HUES64 (cell line): ENCODE measurements at regions not wholly inside any gene's neighbourhood (a gene's known extent, or its start where the extent isn't known, plus 50 kb on each side); places are given as distances from the start of the nearest gene placed in this dataset.

ENCODE experiments used
- H3K27ac ChIP-seq: 2 replicates; pipeline ENCODE4 v1.7.0; 2013; ENCODE audit warnings: low read depth, low read length, inconsistent platforms
- H3K27me3 ChIP-seq: 2 replicates; pipeline ENCODE4 v1.6.1; 2013; ENCODE audit warnings: mild to moderate bottlenecking, low read length; ENCODE audit not compliant: insufficient read depth
- H3K36me3 ChIP-seq: 2 replicates; pipeline ENCODE4 v1.6.1; 2013; ENCODE audit warnings: mild to moderate bottlenecking, low read length; ENCODE audit not compliant: insufficient read depth
- H3K4me1 ChIP-seq: 2 replicates; pipeline ENCODE4 v1.6.1; 2013; ENCODE audit warnings: mild to moderate bottlenecking, low read length, moderate library complexity; ENCODE audit not compliant: insufficient read depth
- H3K4me3 ChIP-seq: 2 replicates; pipeline ENCODE4 v1.5.1; 2013; ENCODE audit warnings: mild to moderate bottlenecking, low read length, moderate library complexity
- H3K9ac ChIP-seq: 2 replicates; pipeline ENCODE4 v1.6.1; 2013; ENCODE audit warnings: mild to moderate bottlenecking, low read depth, low read length
- H3K9me3 ChIP-seq: 2 replicates; pipeline ENCODE4 v1.6.1; 2013; ENCODE audit warnings: low read depth, low read length; ENCODE audit not compliant: insufficient read depth
- WGBS: fragments of 150-250, 120-280 bp; methylation state at CpG from one replicate; pipeline ENCODE4 v1.1.7; 2013; ENCODE audit warnings: missing lambda C conversion rate; 5-methylcytosine and 5-hydroxymethylcytosine counted together

- H3K27ac ChIP-seq, result no peak overlapping the region
- no peaks in the 10 kb centered on the region for H3K4me1 ChIP-seq
- H3K9ac ChIP-seq, result no peak overlapping the region
- no peaks in the 10 kb centered on the region for H3K9me3 ChIP-seq
- no peaks in the 10 kb centered on the region for H3K36me3 ChIP-seq
- WGBS, result 99% methylated on average over 4 of the region's 4 CpGs
- no peaks in the 10 kb centered on the region for H3K27me3 ChIP-seq
- no peak overlapping the region for H3K4me3 ChIP-seq
These were observed 1095.3 kb downstream of the TTLL7 start for GRCh38 chr1:82903626-82904025.

- no peaks in the 10 kb centered on the region for H3K36me3 ChIP-seq
- no peak overlapping the region for H3K4me3 ChIP-seq
- WGBS, result 89% methylated on average over 5 of the region's 5 CpGs
- no peaks in the 10 kb centered on the region for H3K27me3 ChIP-seq
- H3K4me1 ChIP-seq, result no peaks in the 10 kb centered on the region
- no peaks in the 10 kb centered on the region for H3K9me3 ChIP-seq
- no peak overlapping the region for H3K9ac ChIP-seq
- H3K27ac ChIP-seq, result no peak overlapping the region
These were observed 1097.4 kb downstream of the TTLL7 start for GRCh38 chr1:82901561-82901960.

- Histone ChIP-seq H3K36me3 (no peaks in the 10 kb centered on the region), H3K9me3 (no peaks in the 10 kb centered on the region), H3K4me1 (no peaks in the 10 kb centered on the region), H3K27ac (no peak overlapping the region), H3K27me3 (no peaks in the 10 kb centered on the region), H3K9ac (no peak overlapping the region), H3K4me3 (no peak overlapping the region)
- WGBS, result no CpG with 5 or more reads among the region's 1 CpG
These were observed 1097.8 kb downstream of the TTLL7 start for GRCh38 chr1:82901118-82901517.

GRCh38 chr1:82899017-82899416 lies 1098.3 kb downstream of the ADGRL2 start:
- H3K9me3 ChIP-seq, result no peaks in the 10 kb centered on the region
- no peak overlapping the region for H3K9ac ChIP-seq
- H3K4me3 ChIP-seq, result no peak overlapping the region
- H3K27me3 ChIP-seq, result no peaks in the 10 kb centered on the region
- no peaks in the 10 kb centered on the region for H3K4me1 ChIP-seq
- H3K36me3 ChIP-seq, result no peaks in the 10 kb centered on the region
- 89% methylated on average over 3 of the region's 3 CpGs for WGBS
- no peak overlapping the region for H3K27ac ChIP-seq

- 94% methylated on average over 1 of the region's 1 CpG for WGBS
- H3K27ac ChIP-seq, result no peak overlapping the region
- H3K4me3 ChIP-seq, result no peak overlapping the region
- H3K4me1 ChIP-seq, result no peaks in the 10 kb centered on the region
- H3K9ac ChIP-seq, result no peak overlapping the region
- no peaks in the 10 kb centered on the region for H3K27me3 ChIP-seq
- H3K36me3 ChIP-seq, result no peaks in the 10 kb centered on the region
- no peaks in the 10 kb centered on the region for H3K9me3 ChIP-seq
These were observed 1096.8 kb downstream of the ADGRL2 start for GRCh38 chr1:82897549-82897948.

GRCh38 chr1:82896036-82896435 lies 1095.3 kb downstream of the ADGRL2 start:
- no peak overlapping the region for H3K27ac ChIP-seq
- H3K4me1 ChIP-seq, result no peaks in the 10 kb centered on the region
- no peak overlapping the region for H3K4me3 ChIP-seq
- H3K36me3 ChIP-seq, result no peaks in the 10 kb centered on the region
- H3K27me3 ChIP-seq, result no peaks in the 10 kb centered on the region
- H3K9me3 ChIP-seq, result no peaks in the 10 kb centered on the region
- no peak overlapping the region for H3K9ac ChIP-seq

GRCh38 chr1:82894635-82895034 lies 1093.9 kb downstream of the ADGRL2 start:
- no peaks in the 10 kb centered on the region for H3K9me3 ChIP-seq
- WGBS, result 84% methylated on average over 3 of the region's 3 CpGs
- H3K36me3 ChIP-seq, result no peaks in the 10 kb centered on the region
- no peaks in the 10 kb centered on the region for H3K4me1 ChIP-seq
- no peak overlapping the region for H3K9ac ChIP-seq
- no peak overlapping the region for H3K4me3 ChIP-seq
- no peaks in the 10 kb centered on the region for H3K27me3 ChIP-seq
- no peak overlapping the region for H3K27ac ChIP-seq

GRCh38 chr1:82893712-82894470 lies 1093.2 kb downstream of the ADGRL2 start:
- no peaks in the 10 kb centered on the region for H3K36me3 ChIP-seq
- H3K27ac ChIP-seq, result no peak overlapping the region
- no peak overlapping the region for H3K9ac ChIP-seq
- no peak overlapping the region for H3K4me3 ChIP-seq
- WGBS, result 98% methylated on average over 4 of the region's 5 CpGs
- H3K4me1 ChIP-seq, result no peaks in the 10 kb centered on the region
- no peaks in the 10 kb centered on the region for H3K9me3 ChIP-seq
- H3K27me3 ChIP-seq, result no peaks in the 10 kb centered on the region

GRCh38 chr1:82880506-82880905 lies 1079.8 kb downstream of the ADGRL2 start:
- H3K9me3 ChIP-seq, result no peaks in the 10 kb centered on the region
- no peak overlapping the region for H3K4me3 ChIP-seq
- H3K4me1 ChIP-seq, result no peaks in the 10 kb centered on the region
- H3K27ac ChIP-seq, result no peak overlapping the region
- 79% methylated on average over 3 of the region's 3 CpGs for WGBS
- H3K27me3 ChIP-seq, result no peaks in the 10 kb centered on the region
- H3K9ac ChIP-seq, result no peak overlapping the region
- H3K36me3 ChIP-seq, result no peaks in the 10 kb centered on the region

- WGBS, result 88% methylated on average over 4 of the region's 4 CpGs
- H3K27me3 ChIP-seq, result no peaks in the 10 kb centered on the region
- H3K4me1 ChIP-seq, result no peaks in the 10 kb centered on the region
- no peaks in the 10 kb centered on the region for H3K36me3 ChIP-seq
- H3K27ac ChIP-seq, result no peak overlapping the region
- no peaks in the 10 kb centered on the region for H3K9me3 ChIP-seq
- no peak overlapping the region for H3K4me3 ChIP-seq
- no peak overlapping the region for H3K9ac ChIP-seq
These were observed 1079.1 kb downstream of the ADGRL2 start for GRCh38 chr1:82879701-82880305.

GRCh38 chr1:82875170-82875569 lies 1074.4 kb downstream of the ADGRL2 start:
- H3K27me3 ChIP-seq, result no peaks in the 10 kb centered on the region
- H3K4me3 ChIP-seq, result no peak overlapping the region
- H3K27ac ChIP-seq, result no peak overlapping the region
- H3K4me1 ChIP-seq, result no peaks in the 10 kb centered on the region
- WGBS, result 100% methylated on average over 1 of the region's 1 CpG
- H3K9me3 ChIP-seq, result no peaks in the 10 kb centered on the region
- no peaks in the 10 kb centered on the region for H3K36me3 ChIP-seq
- H3K9ac ChIP-seq, result no peak overlapping the region

GRCh38 chr1:82874041-82874440 lies 1073.3 kb downstream of the ADGRL2 start:
- Histone ChIP-seq H3K27ac (no peak overlapping the region), H3K36me3 (no peaks in the 10 kb centered on the region), H3K27me3 (no peaks in the 10 kb centered on the region), H3K4me1 (no peaks in the 10 kb centered on the region), H3K4me3 (no peak overlapping the region), H3K9me3 (no peaks in the 10 kb centered on the region), H3K9ac (no peak overlapping the region)
